Tibial nerve (tissue), 4 donors: ENCODE measurements at regions not wholly inside any gene's neighbourhood (a gene's known extent, or its start where the extent isn't known, plus 50 kb on each side); places are given as distances from the start of the nearest gene placed in this dataset.

ENCODE experiments used
- DNase-seq, 2 donors: peaks; one replicate each; pipeline ENCODE4 v3.0.0-alpha.2; 2019; ENCODE audit warnings: low spot score in 2 of 2
- H3K27ac ChIP-seq, 4 donors: fragments of 200-600 bp; sonication (generic) in 3 of 4; one replicate each; pipeline ENCODE4 v1.5.1; 2017 to 2019; ENCODE audit warnings: mild to moderate bottlenecking in 1 of 4
- H3K27me3 ChIP-seq, 2 donors: fragments of 200-600 bp; sonication (generic) in 1 of 2; one replicate each; pipeline versions ENCODE4 v1.5.1 to v1.6.0; 2017 to 2019
- H3K36me3 ChIP-seq, 3 donors: fragments of 200-600 bp; sonication (generic); one replicate each; pipeline ENCODE4 v1.5.1; 2018 to 2019
- H3K4me1 ChIP-seq, 4 donors: fragments of 200-600 bp; sonication (generic) in 3 of 4; one replicate each; pipeline ENCODE4 v1.5.1; 2017 to 2019
- H3K4me3 ChIP-seq, 4 donors: fragments of 200-600 bp; sonication (generic) in 3 of 4; one replicate each; pipeline ENCODE4 v1.5.1; 2017 to 2019; ENCODE audit warnings: mild to moderate bottlenecking in 1 of 4, moderate library complexity in 1 of 4
- H3K9me3 ChIP-seq, 4 donors: fragments of 200-600 bp; sonication (generic) in 3 of 4; one replicate each; pipeline ENCODE4 v1.5.1; 2017 to 2019
- EP300 ChIP-seq, 2 donors: sonication (generic); formaldehyde crosslinking; IDR thresholded peaks; one replicate each; pipeline ENCODE4 v1.6.1; 2017; ENCODE audit warnings: antibody characterized with exemption in 2 of 2, mild to moderate bottlenecking in 1 of 2
- POLR2A ChIP-seq, 2 donors: fragments of 450-650 bp; IDR thresholded peaks; one replicate each; pipeline ENCODE4 v1.6.1; 2017; ENCODE audit warnings: antibody characterized with exemption in 2 of 2, mild to moderate bottlenecking in 2 of 2, moderate library complexity in 2 of 2
- WGBS, 2 donors: methylation state at CpG; one replicate each; pipeline ENCODE4 v1.1.5; 2018; 5-methylcytosine and 5-hydroxymethylcytosine counted together
- TF ChIP-seq, protein P1 (sequence below), 5 experiments: fragments of 200-600 bp in 3 of 5; fragments of 450-650 bp in 2 of 5; sonication (generic) in 3 of 5; IDR thresholded peaks; one replicate each; pipeline ENCODE4 v1.5.1; 2016 to 2019; ENCODE audit warnings: antibody characterized with exemption in 5 of 5, mild to moderate bottlenecking in 3 of 5, moderate library complexity in 2 of 5

DNA sequence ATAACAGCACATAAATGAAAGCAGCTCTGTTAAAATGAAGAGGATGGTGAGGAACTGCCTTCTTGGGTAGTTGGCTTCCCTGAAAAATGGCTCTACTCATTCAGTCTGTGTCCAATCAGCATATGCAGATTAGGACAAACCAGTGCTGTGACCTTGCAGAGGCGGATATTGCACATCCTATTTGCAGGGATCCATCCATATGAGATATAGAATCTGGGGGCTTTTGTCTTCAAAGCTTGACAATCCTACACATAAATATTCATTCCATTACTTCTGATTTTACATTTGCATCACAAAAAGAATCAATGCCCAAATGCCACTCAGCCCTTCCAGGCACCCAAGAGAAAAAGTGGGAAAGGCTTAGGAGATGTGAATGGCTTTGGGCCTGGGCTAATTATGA is 383.7 kb downstream of the EMP1 start:
- Histone ChIP-seq H3K4me3 (no peak overlapping the region), H3K36me3 (no peaks in the 10 kb centered on the region), H3K27me3 (no peaks in the 10 kb centered on the region), H3K4me1 (no peaks in the 10 kb centered on the region), H3K27ac (no peak overlapping the region), H3K9me3 (no peaks in the 10 kb centered on the region)
- DNase-seq: no peak
- TF ChIP-seq EP300 (IDR thresholded peaks at IDR 0.05): no peak
- no peak for TF ChIP-seq POLR2A (IDR thresholded peaks at IDR 0.05)
- TF ChIP-seq, protein P1, sequence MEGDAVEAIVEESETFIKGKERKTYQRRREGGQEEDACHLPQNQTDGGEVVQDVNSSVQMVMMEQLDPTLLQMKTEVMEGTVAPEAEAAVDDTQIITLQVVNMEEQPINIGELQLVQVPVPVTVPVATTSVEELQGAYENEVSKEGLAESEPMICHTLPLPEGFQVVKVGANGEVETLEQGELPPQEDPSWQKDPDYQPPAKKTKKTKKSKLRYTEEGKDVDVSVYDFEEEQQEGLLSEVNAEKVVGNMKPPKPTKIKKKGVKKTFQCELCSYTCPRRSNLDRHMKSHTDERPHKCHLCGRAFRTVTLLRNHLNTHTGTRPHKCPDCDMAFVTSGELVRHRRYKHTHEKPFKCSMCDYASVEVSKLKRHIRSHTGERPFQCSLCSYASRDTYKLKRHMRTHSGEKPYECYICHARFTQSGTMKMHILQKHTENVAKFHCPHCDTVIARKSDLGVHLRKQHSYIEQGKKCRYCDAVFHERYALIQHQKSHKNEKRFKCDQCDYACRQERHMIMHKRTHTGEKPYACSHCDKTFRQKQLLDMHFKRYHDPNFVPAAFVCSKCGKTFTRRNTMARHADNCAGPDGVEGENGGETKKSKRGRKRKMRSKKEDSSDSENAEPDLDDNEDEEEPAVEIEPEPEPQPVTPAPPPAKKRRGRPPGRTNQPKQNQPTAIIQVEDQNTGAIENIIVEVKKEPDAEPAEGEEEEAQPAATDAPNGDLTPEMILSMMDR (IDR thresholded peaks at IDR 0.05): no peak
- WGBS, 2 donors: 88 to 95% methylated on average over 1 of the region's 1 CpG

DNA sequence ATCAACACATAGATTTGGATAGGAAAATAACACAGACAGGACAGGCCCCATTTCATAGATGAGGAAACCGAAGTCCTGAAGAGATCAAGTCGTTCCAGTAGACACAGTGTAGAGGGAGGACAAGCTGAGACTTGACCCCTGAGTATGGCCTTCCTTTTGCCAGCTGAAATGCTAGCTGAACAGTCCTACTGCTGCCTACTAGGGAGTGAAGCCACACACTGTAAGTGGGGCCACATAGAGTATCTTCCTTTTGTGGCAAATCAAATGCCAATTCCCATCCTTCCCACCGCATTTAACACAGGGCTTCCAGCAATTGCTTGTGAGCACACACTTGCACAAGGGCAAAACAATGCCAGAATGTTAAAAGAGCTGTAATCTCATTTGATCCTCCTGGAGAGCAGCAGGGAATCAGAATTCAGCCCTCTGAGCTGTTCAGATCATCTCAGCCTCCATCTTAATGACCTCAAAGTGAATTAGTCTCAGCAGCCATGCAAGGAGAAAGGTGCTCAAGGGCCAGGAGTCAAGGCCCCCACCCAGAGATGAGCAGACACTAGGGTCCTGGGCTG is 380.5 kb downstream of the EMP1 start:
- no peaks in the 10 kb centered on the region for H3K27me3 ChIP-seq
- TF ChIP-seq, protein P1 (IDR thresholded peaks at IDR 0.05): no peak
- TF ChIP-seq POLR2A (IDR thresholded peaks at IDR 0.05) (no peak), EP300 (IDR thresholded peaks at IDR 0.05) (no peak)
- H3K9me3 ChIP-seq: no peaks in the 10 kb centered on the region
- no peak overlapping the region for H3K27ac ChIP-seq
- DNase-seq: no peak
- no peaks in the 10 kb centered on the region for H3K4me1 ChIP-seq
- no peak overlapping the region for H3K4me3 ChIP-seq
- 85 to 89% methylated on average over 3 of the region's 3 CpGs for WGBS, 2 donors
- H3K36me3 ChIP-seq: no peaks in the 10 kb centered on the region

DNA sequence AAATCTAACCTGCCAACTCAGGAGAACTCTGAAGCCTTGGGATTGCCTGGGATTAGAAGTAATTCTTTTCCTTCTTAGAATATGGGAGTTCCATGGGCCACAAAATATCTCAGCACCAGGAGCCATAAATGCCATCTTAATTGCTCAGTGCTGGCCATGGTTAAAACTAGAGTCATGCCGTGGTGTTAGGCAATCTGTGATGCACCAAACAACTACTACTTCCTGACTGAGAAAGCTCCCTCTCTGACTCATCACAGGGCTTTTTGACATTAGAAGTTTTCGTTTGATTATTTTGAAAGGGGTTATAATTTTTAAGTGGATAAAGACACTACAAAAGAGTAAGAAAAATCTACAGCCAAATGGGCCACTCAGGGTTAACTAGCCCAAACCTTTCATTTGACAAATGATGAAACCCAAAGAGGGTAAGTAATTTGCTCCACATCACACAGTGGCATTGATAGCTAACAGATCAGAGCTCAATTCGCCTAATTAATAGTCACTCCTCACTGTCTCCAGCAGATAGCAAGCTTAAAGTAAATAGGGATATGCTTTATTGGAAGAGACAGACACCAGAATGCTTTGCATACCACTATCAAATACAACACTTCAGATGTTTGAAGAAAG is 377.3 kb downstream of the EMP1 start:
- Histone ChIP-seq H3K4me3 (no peak overlapping the region), H3K27me3 (no peaks in the 10 kb centered on the region), H3K36me3 (no peaks in the 10 kb centered on the region), H3K9me3 (no peaks in the 10 kb centered on the region), H3K4me1 (peaks cover 0 to 18% (median 2%) of the 10 kb centered on the region in 4 donors), H3K27ac (no peak overlapping the region)
- 65 to 69% methylated on average over 3 of the region's 3 CpGs for WGBS, 2 donors
- DNase-seq: no peak
- TF ChIP-seq, protein P1 (IDR thresholded peaks at IDR 0.05): no peak
- TF ChIP-seq EP300 (IDR thresholded peaks at IDR 0.05) (no peak), POLR2A (IDR thresholded peaks at IDR 0.05) (no peak)

DNA sequence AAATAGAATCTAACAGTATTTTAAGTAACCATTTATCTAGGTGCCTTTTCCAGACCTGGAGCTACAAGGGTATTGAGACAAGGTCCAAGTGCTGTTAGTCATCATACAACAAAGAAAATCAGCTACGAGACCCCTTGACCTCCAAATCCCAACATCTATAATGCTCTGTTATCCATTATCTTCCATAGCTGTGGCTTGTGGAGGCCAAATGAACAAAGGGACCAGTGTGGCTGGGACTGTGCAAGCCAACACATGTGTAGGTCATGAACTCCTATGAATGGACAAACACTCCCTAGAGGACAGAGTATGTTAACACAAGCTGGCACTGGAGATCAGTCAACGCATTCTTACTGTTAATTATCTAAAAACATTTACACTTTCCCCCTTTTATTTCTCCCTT is 374.5 kb downstream of the EMP1 start:
- H3K4me1 ChIP-seq: peaks cover 0 to 18% (median 2%) of the 10 kb centered on the region in 4 donors

More for the DNA sequence above, 374.5 kb downstream of the EMP1 start:
- no peaks in the 10 kb centered on the region for H3K27me3 ChIP-seq
- 41 to 49% methylated on average over 2 of the region's 2 CpGs for WGBS, 2 donors
- DNase-seq: no peak
- TF ChIP-seq EP300 (IDR thresholded peaks at IDR 0.05) (no peak), POLR2A (IDR thresholded peaks at IDR 0.05) (no peak)
- TF ChIP-seq, protein P1 (IDR thresholded peaks at IDR 0.05): no peak
- no peak overlapping the region for H3K27ac ChIP-seq
- no peak overlapping the region for H3K4me3 ChIP-seq
- no peaks in the 10 kb centered on the region for H3K9me3 ChIP-seq
- no peaks in the 10 kb centered on the region for H3K36me3 ChIP-seq
